Fibroblast of lung (primary cell): ENCODE measurements at regions not wholly inside any gene's neighbourhood (a gene's known extent, or its start where the extent isn't known, plus 50 kb on each side); places are given as distances from the start of the nearest gene placed in this dataset.

Source experiments
- EZH2 ChIP-seq: IDR thresholded peaks from 2 replicates; pipeline ENCODE4 v1.5.1; 2012; ENCODE audit warnings: low read length, control low read depth, mild to moderate bottlenecking; ENCODE audit errors: missing control alignments
- TF ChIP-seq, protein P1 (sequence below), 2 donors: IDR thresholded peaks in 1 of 2; conservative IDR thresholded peaks in 1 of 2; 1 replicate in 1 of 2; 2 replicates in 1 of 2; pipeline ENCODE4 v1.5.1; 2011 to 2012; ENCODE audit warnings: low read length in 2 of 2, control low read depth in 1 of 2, inconsistent platforms in 1 of 2, low read depth in 1 of 2, mild to moderate bottlenecking in 1 of 2

DNA sequence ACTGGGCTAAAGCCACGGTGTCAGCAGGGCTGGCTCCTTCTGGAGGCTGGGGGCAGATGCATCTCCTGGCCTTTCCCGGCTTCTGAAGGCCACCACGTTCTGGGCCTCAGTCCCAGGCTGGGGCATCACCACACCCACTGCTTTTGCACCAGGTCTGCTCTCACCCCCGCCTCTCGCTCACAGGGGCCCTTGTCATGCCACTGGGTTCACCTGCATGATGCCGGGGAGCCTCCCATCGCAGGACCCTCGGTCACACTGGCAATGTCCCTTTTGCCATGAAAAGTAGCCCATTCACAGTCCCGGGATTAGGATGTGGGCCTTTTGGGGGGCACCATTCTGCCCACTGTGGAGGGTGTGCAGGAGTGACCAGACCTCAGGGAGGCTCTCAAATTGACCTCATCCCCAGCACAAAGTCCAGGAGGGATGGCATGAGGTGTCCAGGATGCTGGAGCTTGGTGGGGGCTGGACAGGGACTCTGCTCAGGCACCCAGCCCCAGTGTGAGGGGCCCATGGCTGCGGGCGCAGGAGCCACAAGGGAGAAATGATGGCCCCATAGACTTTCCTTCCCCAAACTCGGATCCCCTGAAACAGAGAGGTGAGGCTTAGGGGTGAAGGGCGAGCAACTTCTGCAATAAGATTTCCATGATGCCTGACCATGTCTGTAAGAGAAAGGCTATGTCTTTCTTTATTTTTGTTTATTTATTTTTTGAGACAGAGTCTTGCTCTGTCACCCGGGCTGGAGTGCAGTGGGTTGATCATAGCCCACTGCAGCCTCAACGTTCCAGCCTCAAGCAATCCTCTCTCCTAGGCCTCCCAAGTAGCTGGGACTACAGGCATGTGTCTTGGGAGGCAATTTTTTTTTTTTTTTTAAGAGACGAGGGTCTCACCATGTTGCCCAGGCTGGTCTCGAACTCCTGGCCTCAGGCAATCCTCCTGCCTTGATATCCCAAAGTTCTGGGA, 189.1 kb downstream of the GOLGA6L6 start:
- TF ChIP-seq EZH2: no peak
- TF ChIP-seq, protein P1, sequence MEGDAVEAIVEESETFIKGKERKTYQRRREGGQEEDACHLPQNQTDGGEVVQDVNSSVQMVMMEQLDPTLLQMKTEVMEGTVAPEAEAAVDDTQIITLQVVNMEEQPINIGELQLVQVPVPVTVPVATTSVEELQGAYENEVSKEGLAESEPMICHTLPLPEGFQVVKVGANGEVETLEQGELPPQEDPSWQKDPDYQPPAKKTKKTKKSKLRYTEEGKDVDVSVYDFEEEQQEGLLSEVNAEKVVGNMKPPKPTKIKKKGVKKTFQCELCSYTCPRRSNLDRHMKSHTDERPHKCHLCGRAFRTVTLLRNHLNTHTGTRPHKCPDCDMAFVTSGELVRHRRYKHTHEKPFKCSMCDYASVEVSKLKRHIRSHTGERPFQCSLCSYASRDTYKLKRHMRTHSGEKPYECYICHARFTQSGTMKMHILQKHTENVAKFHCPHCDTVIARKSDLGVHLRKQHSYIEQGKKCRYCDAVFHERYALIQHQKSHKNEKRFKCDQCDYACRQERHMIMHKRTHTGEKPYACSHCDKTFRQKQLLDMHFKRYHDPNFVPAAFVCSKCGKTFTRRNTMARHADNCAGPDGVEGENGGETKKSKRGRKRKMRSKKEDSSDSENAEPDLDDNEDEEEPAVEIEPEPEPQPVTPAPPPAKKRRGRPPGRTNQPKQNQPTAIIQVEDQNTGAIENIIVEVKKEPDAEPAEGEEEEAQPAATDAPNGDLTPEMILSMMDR (conservative IDR thresholded peaks at IDR 0.05 in 1 of 2, IDR thresholded peaks at IDR 0.05 in 1 of 2; ENCODE audit: low read depth in 1 of 2, low read length in 2 of 2): no peak
